ENCODE measurements at regions not wholly inside any gene's neighbourhood (a gene's known extent, or its start where the extent isn't known, plus 50 kb on each side); places are given as distances from the start of the nearest gene placed in this dataset.

GRCh38 chr11:129703846-129704245 lies 111.8 kb upstream of the TMEM45B start:
- TF ChIP-seq CTCF (IDR thresholded peaks at IDR 0.05; ENCODE audit: insufficient read depth, low read length, poor library complexity, severe bottlenecking) = no peak
- H3K36me3 ChIP-seq (ENCODE audit: control insufficient read depth, insufficient read depth, low read length) = no peaks in the 10 kb centered on the region
- H3K4me3 ChIP-seq (replicated peaks; ENCODE audit: low read depth, low read length) = no peak overlapping the region
- peaks cover 3% of the 10 kb centered on the region for H3K27me3 ChIP-seq (replicated peaks; ENCODE audit: control insufficient read depth, insufficient read depth, low read length)
- DNase-seq (ENCODE audit: extremely low read depth, insufficient read length) = no peak

- no peaks in the 10 kb centered on the region for H3K36me3 ChIP-seq (ENCODE audit: control insufficient read depth, insufficient read depth, low read length)
- peaks cover 3% of the 10 kb centered on the region for H3K27me3 ChIP-seq (replicated peaks; ENCODE audit: control insufficient read depth, insufficient read depth, low read length)
- TF ChIP-seq CTCF (IDR thresholded peaks at IDR 0.05; ENCODE audit: insufficient read depth, low read length, poor library complexity, severe bottlenecking) = no peak
- H3K4me3 ChIP-seq (replicated peaks; ENCODE audit: low read depth, low read length) = no peak overlapping the region
- DNase-seq (ENCODE audit: extremely low read depth, insufficient read length) = no peak
These were observed 110.8 kb upstream of the TMEM45B start for GRCh38 chr11:129704831-129705230.

- Histone ChIP-seq H3K4me3 (replicated peaks; ENCODE audit: low read depth, low read length) (no peak overlapping the region), H3K27me3 (replicated peaks; ENCODE audit: control insufficient read depth, insufficient read depth, low read length) (peaks cover 3% of the 10 kb centered on the region), H3K36me3 (ENCODE audit: control insufficient read depth, insufficient read depth, low read length) (no peaks in the 10 kb centered on the region)
- TF ChIP-seq CTCF (IDR thresholded peaks at IDR 0.05; ENCODE audit: insufficient read depth, low read length, poor library complexity, severe bottlenecking) = no peak
- no peak for DNase-seq (ENCODE audit: extremely low read depth, insufficient read length)
These were observed 110.3 kb upstream of the TMEM45B start for GRCh38 chr11:129705341-129705740.

GRCh38 chr11:129705933-129706332 lies 109.7 kb upstream of the TMEM45B start:
- H3K4me3 ChIP-seq (replicated peaks; ENCODE audit: low read depth, low read length) = no peak overlapping the region
- H3K27me3 ChIP-seq (replicated peaks; ENCODE audit: control insufficient read depth, insufficient read depth, low read length) = peaks cover 3% of the 10 kb centered on the region
- no peak for TF ChIP-seq CTCF (IDR thresholded peaks at IDR 0.05; ENCODE audit: insufficient read depth, low read length, poor library complexity, severe bottlenecking)
- DNase-seq (ENCODE audit: extremely low read depth, insufficient read length) = no peak
- no peaks in the 10 kb centered on the region for H3K36me3 ChIP-seq (ENCODE audit: control insufficient read depth, insufficient read depth, low read length)

GRCh38 chr11:129709801-129710398 lies 105.7 kb upstream of the TMEM45B start:
- no peak for DNase-seq (ENCODE audit: extremely low read depth, insufficient read length)
- no peak for TF ChIP-seq CTCF (IDR thresholded peaks at IDR 0.05; ENCODE audit: insufficient read depth, low read length, poor library complexity, severe bottlenecking)
- peaks cover 1% of the 10 kb centered on the region for H3K27me3 ChIP-seq (replicated peaks; ENCODE audit: control insufficient read depth, insufficient read depth, low read length)
- H3K36me3 ChIP-seq (ENCODE audit: control insufficient read depth, insufficient read depth, low read length) = no peaks in the 10 kb centered on the region
- no peak overlapping the region for H3K4me3 ChIP-seq (replicated peaks; ENCODE audit: low read depth, low read length)

GRCh38 chr11:129710423-129710822 lies 105.2 kb upstream of the TMEM45B start:
- Histone ChIP-seq H3K27me3 (replicated peaks; ENCODE audit: control insufficient read depth, insufficient read depth, low read length) (peaks cover 1% of the 10 kb centered on the region), H3K4me3 (replicated peaks; ENCODE audit: low read depth, low read length) (no peak overlapping the region), H3K36me3 (ENCODE audit: control insufficient read depth, insufficient read depth, low read length) (no peaks in the 10 kb centered on the region)
- DNase-seq (ENCODE audit: extremely low read depth, insufficient read length) = no peak
- TF ChIP-seq CTCF (IDR thresholded peaks at IDR 0.05; ENCODE audit: insufficient read depth, low read length, poor library complexity, severe bottlenecking) = no peak

Data from GM06990 (cell line).